A172 (cell line): ENCODE measurements at regions not wholly inside any gene's neighbourhood (a gene's known extent, or its start where the extent isn't known, plus 50 kb on each side); places are given as distances from the start of the nearest gene placed in this dataset.

ENCODE experiments used
- DNase-seq: peaks from one replicate; pipeline ENCODE4 v3.0.0-alpha.2; 2015; ENCODE audit warnings: low spot score

- DNase-seq: no peak
These were observed 485.8 kb downstream of the NTRK2 start for GRCh38 chr9:85155352-85155751.

- DNase-seq: no peak
These were observed 482.2 kb downstream of the NTRK2 start for GRCh38 chr9:85151741-85152140.

GRCh38 chr9:85151162-85151561, 481.6 kb downstream of the NTRK2 start:
- DNase-seq: no peak

- DNase-seq: no peak
These were observed 477.6 kb downstream of the NTRK2 start for GRCh38 chr9:85147046-85147640.

- no peak for DNase-seq
These were observed 473.4 kb downstream of the NTRK2 start for GRCh38 chr9:85142968-85143367.

GRCh38 chr9:85142496-85142911, 473.0 kb downstream of the NTRK2 start:
- DNase-seq: no peak

DNA sequence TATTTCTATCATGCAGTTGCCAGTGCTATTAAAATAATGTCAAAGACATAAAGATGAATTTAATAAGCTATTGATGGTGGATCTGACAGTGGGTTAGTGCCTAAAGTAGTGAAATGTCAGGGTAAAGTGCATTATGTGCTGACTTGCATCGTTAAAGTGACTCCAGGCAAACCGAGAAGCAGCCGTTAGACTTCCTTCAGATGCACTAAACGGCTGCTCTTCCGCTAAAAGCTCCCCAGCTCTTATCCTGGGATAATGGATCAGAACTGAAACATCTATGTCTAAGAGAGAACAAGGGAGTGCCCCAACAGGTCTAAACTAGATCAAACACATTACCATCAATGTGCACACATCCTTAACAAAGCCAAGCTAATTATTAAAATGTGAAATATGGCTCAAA, 468.2 kb downstream of the NTRK2 start:
- no peak for DNase-seq

DNA sequence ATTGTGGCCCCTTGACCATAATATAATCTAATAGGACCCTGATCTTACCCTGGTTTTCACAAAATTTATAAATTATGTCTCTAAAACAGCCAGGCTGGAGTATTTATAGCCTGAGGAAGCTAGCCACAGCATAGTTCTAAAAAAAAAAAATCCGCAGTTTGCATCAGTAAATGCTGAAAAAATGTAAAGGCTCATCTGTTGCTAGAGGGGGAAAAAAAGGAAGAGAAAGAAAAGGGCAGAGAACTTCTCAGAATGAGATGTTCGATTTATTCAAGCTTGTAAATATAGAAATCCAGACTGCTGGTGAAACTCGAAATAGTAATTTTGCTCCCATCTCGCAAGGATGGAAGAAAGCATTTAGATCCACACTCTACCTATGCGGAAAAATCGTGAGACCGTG, 467.5 kb downstream of the NTRK2 start:
- DNase-seq: no peak

- no peak for DNase-seq
These were observed 467.0 kb downstream of the NTRK2 start for GRCh38 chr9:85136507-85136906.

DNA sequence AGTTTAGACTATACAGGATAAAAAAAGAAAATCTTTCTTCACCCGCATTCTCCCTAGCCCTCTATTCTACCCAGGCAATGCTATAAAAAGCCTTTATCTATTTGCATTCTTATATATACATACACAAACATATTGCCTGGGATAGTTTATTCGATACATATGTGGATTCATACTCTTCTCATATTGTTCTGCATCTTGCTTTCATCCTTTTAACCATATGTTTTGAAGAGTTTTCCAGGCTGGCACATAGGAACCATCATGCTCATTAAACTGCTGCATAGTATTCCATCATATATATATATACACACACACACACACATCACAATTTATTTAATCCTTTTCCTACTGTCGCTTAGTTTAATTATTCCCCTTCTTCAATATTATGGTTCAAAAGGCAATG, 461.2 kb downstream of the NTRK2 start:
- DNase-seq: no peak

DNA sequence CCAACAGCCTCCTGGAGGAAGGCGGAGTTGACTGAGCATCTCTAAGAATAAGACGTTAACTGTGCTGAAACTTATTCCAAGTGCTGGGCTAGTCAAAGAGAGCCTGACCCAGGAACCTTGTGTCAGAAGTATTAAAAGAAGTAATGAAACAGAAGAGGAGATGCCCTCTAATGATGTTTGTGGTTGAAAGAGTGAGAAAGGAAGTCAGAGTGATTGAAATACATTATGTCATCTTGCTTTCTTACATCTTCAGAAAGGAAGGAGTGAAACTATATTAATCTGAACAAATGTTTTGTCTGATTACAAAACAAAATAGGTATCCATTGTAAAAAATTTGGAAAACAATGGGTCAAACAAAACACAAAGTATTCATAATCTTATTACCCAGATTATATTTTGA, 460.7 kb downstream of the NTRK2 start:
- no peak for DNase-seq

- no peak for DNase-seq
These were observed 460.0 kb downstream of the NTRK2 start for GRCh38 chr9:85129514-85129913.

DNA sequence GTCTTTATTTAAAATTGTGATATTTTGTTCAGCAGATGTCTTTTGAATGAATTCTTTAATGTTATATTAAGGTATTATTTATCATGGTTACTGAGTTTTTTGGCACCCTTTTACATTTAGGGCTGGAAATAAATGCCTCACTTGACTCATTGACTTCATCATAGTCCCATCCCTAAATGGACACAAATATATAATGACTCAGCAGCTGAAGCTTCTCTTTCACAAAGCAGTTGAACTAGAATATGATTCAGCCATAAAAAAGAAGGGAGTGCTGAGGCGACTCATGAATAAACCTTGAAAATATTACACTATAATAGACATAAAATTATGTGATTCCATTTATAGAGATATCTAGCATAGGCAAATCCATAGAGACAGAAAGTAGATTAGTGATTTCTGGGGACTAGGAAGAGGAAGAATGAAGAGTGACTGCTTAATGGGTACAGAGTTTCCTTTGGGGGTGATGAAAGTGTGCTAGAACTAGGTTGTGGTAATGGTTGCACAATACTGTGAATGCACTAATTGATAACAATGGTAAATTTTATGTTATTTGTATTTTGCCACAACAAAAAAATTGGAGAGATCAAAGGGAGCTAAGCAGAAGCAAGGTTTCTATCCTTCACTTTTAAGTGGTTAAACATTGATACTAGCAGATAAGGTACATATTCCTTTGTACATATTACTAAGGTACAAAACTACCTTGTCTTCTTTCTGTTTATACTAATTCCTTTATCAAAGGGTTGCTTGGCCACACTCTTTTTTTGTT, 449.6 kb downstream of the NTRK2 start:
- DNase-seq: no peak

GRCh38 chr9:85117831-85118230, 448.3 kb downstream of the NTRK2 start:
- DNase-seq: no peak

DNA sequence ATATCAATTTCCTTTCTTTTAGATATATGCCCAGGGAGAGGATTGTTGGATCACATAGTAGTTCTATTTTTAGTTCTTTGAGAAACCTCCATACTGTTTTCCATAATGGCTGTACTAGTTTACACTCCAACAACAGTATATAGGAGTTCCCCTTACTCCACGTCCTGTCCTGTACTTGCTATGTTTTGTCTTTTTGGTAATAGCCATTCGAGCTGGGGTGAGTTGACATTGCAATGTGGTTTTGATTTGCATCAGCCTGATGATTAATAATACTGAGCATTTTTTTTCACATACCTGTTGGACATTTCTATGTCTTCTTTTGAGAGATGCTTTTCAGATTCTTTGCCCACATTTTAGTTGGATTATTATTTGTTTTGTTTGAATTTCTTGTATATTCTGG, 445.9 kb downstream of the NTRK2 start:
- no peak for DNase-seq

- DNase-seq: no peak
These were observed 445.3 kb downstream of the NTRK2 start for GRCh38 chr9:85114799-85115198.

- no peak for DNase-seq
These were observed 443.4 kb downstream of the NTRK2 start for GRCh38 chr9:85112933-85113418.

DNA sequence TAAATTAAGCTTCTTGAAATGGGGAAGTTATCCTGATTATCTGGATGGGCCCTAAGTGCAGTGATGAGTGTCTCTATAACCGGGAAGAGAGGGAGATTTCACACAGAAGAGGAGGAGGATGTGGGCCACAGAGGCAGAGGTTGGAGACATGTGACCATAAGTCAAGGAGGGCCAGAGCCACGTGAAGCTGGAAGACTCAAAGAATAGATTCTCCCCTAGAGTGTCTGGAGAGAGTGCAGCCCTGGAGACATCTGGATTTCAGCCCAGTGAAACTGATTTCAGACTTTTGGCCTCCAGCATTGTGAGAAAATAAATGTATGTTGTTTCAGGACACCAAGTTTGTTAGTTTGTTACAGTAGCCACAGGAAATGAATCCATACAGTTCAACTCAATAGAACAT, 442.9 kb downstream of the NTRK2 start:
- DNase-seq: no peak

- no peak for DNase-seq
These were observed 439.2 kb downstream of the NTRK2 start for GRCh38 chr9:85108746-85109145.

DNA sequence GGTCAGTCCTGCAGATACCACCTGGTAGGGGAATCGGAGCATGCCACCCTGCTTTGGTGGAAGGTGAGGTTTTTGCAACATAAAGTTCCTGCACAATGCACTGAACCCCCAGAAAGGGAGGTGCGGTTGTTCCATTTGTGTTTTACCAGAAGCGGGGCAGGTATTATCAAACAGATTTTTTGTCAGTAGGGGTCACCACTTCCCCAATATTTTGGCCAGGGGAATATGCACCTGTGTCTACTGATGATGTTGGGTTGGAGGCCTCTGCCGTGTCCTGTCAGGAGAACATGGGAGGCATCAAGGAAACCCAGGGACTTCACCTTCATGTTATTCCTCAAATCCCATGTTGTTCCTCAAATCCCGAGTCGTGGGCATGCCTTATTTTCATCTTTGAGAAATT, 438.7 kb downstream of the NTRK2 start:
- DNase-seq: no peak

DNA sequence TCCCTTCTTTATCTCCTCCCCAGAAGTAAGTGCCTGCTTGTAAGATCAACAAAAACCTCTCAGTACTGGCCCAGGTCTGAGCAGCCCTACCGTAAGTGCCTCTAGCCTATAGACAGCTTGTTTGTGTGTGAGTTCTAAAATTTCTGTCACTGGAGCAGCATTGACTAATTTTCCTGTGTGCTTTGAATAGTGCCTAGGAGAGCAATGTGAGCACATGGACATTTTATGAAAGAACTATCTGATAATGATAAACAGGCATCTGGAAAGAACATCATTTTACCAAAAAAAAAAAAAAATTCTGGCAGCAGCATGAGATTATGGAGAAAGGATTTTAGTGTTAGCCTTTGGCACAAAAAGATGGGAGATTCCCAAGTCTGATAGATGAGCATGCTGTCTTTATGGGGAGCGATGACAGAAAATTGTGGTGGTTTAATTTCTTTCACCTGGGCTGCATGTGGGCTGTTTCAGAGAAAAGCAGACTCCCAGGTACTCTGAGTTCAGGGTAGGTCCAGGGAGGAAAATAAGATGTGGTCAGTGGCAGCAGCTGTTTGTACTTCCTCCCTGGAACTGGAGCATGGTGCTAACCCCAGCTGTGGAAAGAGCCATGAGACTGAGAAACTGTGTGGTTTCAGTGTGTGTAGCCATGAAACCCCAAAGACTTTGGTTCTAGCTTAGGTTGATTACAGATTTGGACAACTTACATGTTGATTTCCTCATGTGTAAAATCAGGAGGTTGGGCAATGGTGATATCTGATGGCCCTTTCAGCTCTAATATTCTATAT, 419.9 kb downstream of the NTRK2 start:
- no peak for DNase-seq

DNA sequence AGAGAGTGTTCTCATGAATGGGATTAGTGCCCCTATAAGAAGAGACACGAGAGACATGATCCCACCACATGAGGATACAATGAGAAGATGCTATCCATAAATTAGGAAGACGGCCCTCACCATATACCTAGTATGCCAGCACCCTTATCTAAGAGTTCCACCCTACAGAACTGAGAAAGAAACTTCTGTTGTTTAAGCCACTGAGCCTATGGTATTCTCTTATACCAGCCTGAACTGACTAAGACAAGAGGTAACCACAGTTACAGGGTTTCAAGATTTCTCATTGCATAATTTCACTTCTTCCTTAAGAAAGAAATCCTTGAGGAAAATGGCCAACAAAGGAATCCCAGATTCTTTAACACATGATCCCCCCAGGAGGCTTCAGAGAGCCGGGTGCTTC, 412.4 kb downstream of the NTRK2 start:
- DNase-seq: no peak

GRCh38 chr9:85079349-85079748, 409.8 kb downstream of the NTRK2 start:
- no peak for DNase-seq
